HEK293 (cell line): ENCODE measurements at regions not wholly inside any gene's neighbourhood (a gene's known extent, or its start where the extent isn't known, plus 50 kb on each side); places are given as distances from the start of the nearest gene placed in this dataset.

Experiments used
- CTCF ChIA-PET: fragments of 350-600 bp; formaldehyde crosslinking; extraction: SDS; loops from one replicate; lab custom pipeline; 2021; ENCODE audit warnings: antibody characterized with exemption; lab: Yijun Ruan, JAX
- POLR2A ChIA-PET: fragments of 300-600 bp; formaldehyde crosslinking; extraction: SDS; loops from one replicate; lab custom pipeline; 2020; ENCODE audit warnings: antibody characterized with exemption, inconsistent platforms; lab: Yijun Ruan, JAX
- H3K27ac ChIP-seq: fragments of 200-500 bp; sonication (Bioruptor generic); 2 replicates; pipeline ENCODE4 v1.5.1; 2014; ENCODE audit warnings: low read depth, low read length, control low read depth, inconsistent platforms; ENCODE audit errors: extremely low read depth
- H3K36me3 ChIP-seq, 2 experiments: fragments of 200-500 bp in 1 of 2; sonication (Bioruptor generic) in 1 of 2; 1 replicate in 1 of 2; 2 replicates in 1 of 2; pipeline ENCODE4 v1.5.1; 2014 to 2017; ENCODE audit warnings: inconsistent platforms in 2 of 2, low read length in 2 of 2; ENCODE audit not compliant: control insufficient read depth in 2 of 2, insufficient read depth in 1 of 2
- H3K4me1 ChIP-seq: fragments of 200-500 bp; sonication (Bioruptor generic); 2 replicates; pipeline ENCODE4 v1.5.1; 2014; ENCODE audit warnings: mild to moderate bottlenecking, low read length, inconsistent platforms; ENCODE audit not compliant: control insufficient read depth, insufficient read depth
- H3K4me3 ChIP-seq: 2 replicates; pipeline ENCODE4 v1.5.1; 2011; ENCODE audit warnings: low read depth, mild to moderate bottlenecking, control low read depth, low read length, moderate library complexity
- H3K9me3 ChIP-seq: fragments of 200-500 bp; sonication (Bioruptor generic); 2 replicates; pipeline ENCODE4 v1.5.1; 2014; ENCODE audit warnings: low read depth, low read length, inconsistent platforms; ENCODE audit not compliant: control insufficient read depth, insufficient read depth
- GLIS1 ChIP-seq: fragments of 450-650 bp; formaldehyde crosslinking; IDR thresholded peaks from 2 replicates; pipeline ENCODE4 v1.5.1; 2016; ENCODE audit warnings: missing biosample characterization, missing genetic modification characterization
- KLF9 ChIP-seq: fragments of 450-650 bp; formaldehyde crosslinking; IDR thresholded peaks from 2 replicates; pipeline ENCODE4 v1.5.1; 2016; ENCODE audit warnings: missing biosample characterization, missing genetic modification characterization, low read depth
- OSR2 ChIP-seq: fragments of 450-650 bp; formaldehyde crosslinking; IDR thresholded peaks from 2 replicates; pipeline ENCODE4 v1.5.1; 2016; ENCODE audit warnings: missing biosample characterization, missing genetic modification characterization
- PRDM1 ChIP-seq: fragments of 450-650 bp; formaldehyde crosslinking; IDR thresholded peaks from 2 replicates; pipeline ENCODE4; 2016; ENCODE audit warnings: missing biosample characterization, missing genetic modification characterization
- SCRT2 ChIP-seq: fragments of 450-650 bp; formaldehyde crosslinking; IDR thresholded peaks from 2 replicates; pipeline ENCODE4 v1.5.1; 2016; ENCODE audit warnings: missing biosample characterization, missing genetic modification characterization
- SP7 ChIP-seq: fragments of 450-650 bp; formaldehyde crosslinking; IDR thresholded peaks from 2 replicates; pipeline ENCODE4 v1.5.1; 2016; ENCODE audit warnings: missing biosample characterization, missing genetic modification characterization
- ZIC2 ChIP-seq: fragments of 450-650 bp; formaldehyde crosslinking; IDR thresholded peaks from 2 replicates; pipeline ENCODE4 v1.5.1; 2016; ENCODE audit warnings: missing biosample characterization, missing genetic modification characterization
- ZNF10 ChIP-seq: fragments of 450-650 bp; formaldehyde crosslinking; IDR thresholded peaks from 2 replicates; pipeline ENCODE4 v1.5.1; 2017; ENCODE audit warnings: missing biosample characterization, missing genetic modification characterization
- ZNF112 ChIP-seq: fragments of 450-650 bp; formaldehyde crosslinking; IDR thresholded peaks from 2 replicates; pipeline ENCODE4 v1.5.0; 2017; ENCODE audit warnings: missing biosample characterization, missing genetic modification characterization
- ZNF174 ChIP-seq: fragments of 450-650 bp; formaldehyde crosslinking; IDR thresholded peaks from 2 replicates; pipeline ENCODE4 v1.5.0; 2017; ENCODE audit warnings: missing biosample characterization, mild to moderate bottlenecking, missing genetic modification characterization
- ZNF175 ChIP-seq: fragments of 450-650 bp; formaldehyde crosslinking; IDR thresholded peaks from 2 replicates; pipeline ENCODE4 v1.5.1; 2016; ENCODE audit warnings: missing biosample characterization, missing genetic modification characterization
- ZNF211 ChIP-seq: fragments of 450-650 bp; formaldehyde crosslinking; IDR thresholded peaks from 2 replicates; pipeline ENCODE4 v1.5.1; 2016; ENCODE audit warnings: low read depth, missing biosample characterization, missing genetic modification characterization
- ZNF221 ChIP-seq: fragments of 450-650 bp; formaldehyde crosslinking; IDR thresholded peaks from 2 replicates; pipeline ENCODE4 v1.5.1; 2017; ENCODE audit warnings: missing biosample characterization, missing genetic modification characterization, borderline replicate concordance
- ZNF324 ChIP-seq: fragments of 450-650 bp; formaldehyde crosslinking; IDR thresholded peaks from 2 replicates; pipeline ENCODE4 v1.5.1; 2016; ENCODE audit warnings: missing biosample characterization, missing genetic modification characterization
- ZNF335 ChIP-seq: fragments of 450-650 bp; formaldehyde crosslinking; conservative IDR thresholded peaks from 2 replicates; pipeline ENCODE4 v1.5.1; 2016; ENCODE audit warnings: missing biosample characterization, missing genetic modification characterization
- ZNF366 ChIP-seq: fragments of 450-650 bp; formaldehyde crosslinking; conservative IDR thresholded peaks from 2 replicates; pipeline ENCODE4 v1.5.1; 2016; ENCODE audit warnings: missing biosample characterization, missing genetic modification characterization
- ZNF423 ChIP-seq: fragments of 450-650 bp; formaldehyde crosslinking; IDR thresholded peaks from 2 replicates; pipeline ENCODE4 v1.5.1; 2016; ENCODE audit warnings: missing biosample characterization, missing genetic modification characterization
- ZNF558 ChIP-seq: fragments of 450-650 bp; formaldehyde crosslinking; IDR thresholded peaks from 2 replicates; pipeline ENCODE4 v1.5.1; 2016; ENCODE audit warnings: missing biosample characterization, missing genetic modification characterization
- ZNF624 ChIP-seq: fragments of 450-650 bp; formaldehyde crosslinking; IDR thresholded peaks from 2 replicates; pipeline ENCODE4 v1.5.1; 2017; ENCODE audit warnings: missing biosample characterization, missing genetic modification characterization
- ZNF654 ChIP-seq: fragments of 450-650 bp; formaldehyde crosslinking; IDR thresholded peaks from 2 replicates; pipeline ENCODE4 v1.5.1; 2016; ENCODE audit warnings: low read depth, missing biosample characterization, missing genetic modification characterization
- ZNF658 ChIP-seq: fragments of 450-650 bp; formaldehyde crosslinking; IDR thresholded peaks from 2 replicates; pipeline ENCODE4; 2016; ENCODE audit warnings: missing biosample characterization, missing genetic modification characterization
- ZNF768 ChIP-seq: fragments of 450-650 bp; formaldehyde crosslinking; IDR thresholded peaks from 2 replicates; pipeline ENCODE4 v1.5.1; 2018; ENCODE audit warnings: missing biosample characterization, mild to moderate bottlenecking, missing genetic modification characterization
- ZSCAN16 ChIP-seq: fragments of 450-650 bp; formaldehyde crosslinking; IDR thresholded peaks from 2 replicates; pipeline ENCODE4 v1.5.1; 2016; ENCODE audit warnings: missing biosample characterization, missing genetic modification characterization

DNA sequence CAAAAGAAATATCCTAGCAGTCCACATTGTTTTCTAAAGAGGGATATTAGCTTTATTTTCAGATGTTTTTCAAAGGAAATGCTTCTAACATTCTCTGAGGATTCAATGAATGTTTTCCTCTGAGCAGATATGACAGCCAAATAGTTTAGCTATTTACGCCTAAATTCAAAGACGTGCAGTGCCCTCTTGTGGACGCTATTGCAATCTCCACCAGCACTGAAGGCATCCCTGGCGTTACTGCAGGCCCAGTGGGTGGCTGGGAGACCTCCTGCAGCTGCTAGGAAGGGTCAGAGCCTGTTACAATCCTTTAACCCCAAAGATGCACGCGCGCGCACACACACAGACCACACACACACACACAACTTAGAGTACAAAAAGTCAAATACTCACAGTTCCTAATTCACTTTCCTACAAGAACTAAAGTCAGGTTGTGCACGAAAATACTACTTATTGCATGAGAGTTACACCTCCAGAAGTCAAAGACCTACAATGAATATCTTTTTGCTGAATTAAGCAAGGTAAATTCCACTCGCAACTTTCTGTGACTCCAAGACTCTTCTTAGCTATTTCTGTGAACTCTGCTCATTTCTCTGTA lies 589.3 kb upstream of the TMEM132C start:
- no peaks in the 10 kb centered on the region for H3K4me1 ChIP-seq
- no peak overlapping the region for H3K27ac ChIP-seq
- ChIA-PET CTCF (interaction anchor here (0.6 to 2.2 kb wide), 18 partner anchors 9 to 822 kb away, joined by 3 to 14 read pairs (median 3); no protein-coding TSS in a partner anchor), POLR2A (no interaction called here)
- H3K9me3 ChIP-seq, result no peaks in the 10 kb centered on the region
- H3K4me3 ChIP-seq, result no peak overlapping the region
- peak; percentile 46 for TF ChIP-seq ZNF654
- TF ChIP-seq ZNF768 (tag by site-specific recombination), result no peak
- 0 out of 2 replicates have a peak, but pooled peaks have one; percentile 16 for TF ChIP-seq ZIC2 (tag by site-specific recombination)
- peak; percentile 24; the same call in 1 of the 2 replicates for TF ChIP-seq GLIS1 (tag by site-specific recombination)
- no peaks in the 10 kb centered on the region for H3K36me3 ChIP-seq

DNA sequence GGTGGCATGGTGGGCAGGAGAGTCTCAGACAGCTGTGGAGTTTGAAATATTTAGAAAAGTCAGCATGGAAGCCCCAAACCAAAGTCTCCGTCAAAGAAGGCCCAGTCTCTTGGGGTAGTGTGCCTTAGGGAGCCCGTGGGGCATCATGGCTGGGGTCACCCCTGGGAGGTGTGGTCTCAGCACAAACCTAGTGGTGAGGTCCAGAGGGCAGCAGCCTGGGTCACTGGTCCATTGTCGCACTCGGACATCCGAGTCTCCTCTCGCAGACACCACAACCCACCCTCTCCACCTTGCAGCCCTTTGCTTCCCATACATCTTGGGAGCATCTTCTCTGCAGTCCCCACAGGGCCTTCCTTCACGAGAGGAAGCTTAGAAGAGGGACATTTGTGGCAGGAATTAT lies 588.0 kb upstream of the TMEM132C start:
- POLR2A ChIA-PET, result no interaction called here

DNA sequence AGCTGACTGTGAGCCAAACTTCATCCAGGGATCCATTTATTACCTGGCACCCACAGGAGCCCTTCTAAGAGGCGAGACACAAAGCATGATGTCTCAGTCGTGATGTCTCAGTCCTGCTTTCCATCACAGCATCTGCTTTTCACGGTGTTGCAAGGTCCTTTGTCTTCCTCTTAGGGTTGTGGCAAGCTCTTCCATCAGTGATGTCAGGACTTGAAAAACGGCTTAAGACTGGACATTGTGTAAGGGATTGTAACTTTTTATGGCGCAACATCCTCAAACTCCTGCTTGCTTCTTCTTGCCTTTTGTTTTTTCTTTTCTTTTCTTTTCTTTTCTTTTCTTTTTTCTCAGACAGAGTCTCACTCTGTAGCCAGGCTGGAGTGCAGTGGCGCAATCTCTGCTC lies 586.5 kb upstream of the TMEM132C start:
- CTCF ChIA-PET, result no interaction called here
- Histone ChIP-seq H3K4me1 (no peaks in the 10 kb centered on the region), H3K4me3 (no peak overlapping the region), H3K9me3 (no peaks in the 10 kb centered on the region), H3K36me3 (no peaks in the 10 kb centered on the region), H3K27ac (no peak overlapping the region)
- POLR2A ChIA-PET, result no interaction called here
- TF ChIP-seq ZNF221 (tag by site-specific recombination), result no peak
- TF ChIP-seq SCRT2 (tag by site-specific recombination), result no peak
- no peak for TF ChIP-seq ZNF112 (tag by site-specific recombination)
- no peak for TF ChIP-seq ZNF624 (tag by site-specific recombination)
- TF ChIP-seq ZNF324 (tag by site-specific recombination), result no peak

More for the DNA sequence above, 588.0 kb upstream of the TMEM132C start:
- Histone ChIP-seq H3K9me3 (no peaks in the 10 kb centered on the region), H3K36me3 (no peaks in the 10 kb centered on the region), H3K27ac (no peak overlapping the region), H3K4me3 (no peak overlapping the region), H3K4me1 (no peaks in the 10 kb centered on the region)
- TF ChIP-seq ZNF175 (tag by site-specific recombination) (no peak), ZNF10 (tag by site-specific recombination) (no peak), ZNF658 (tag by site-specific recombination) (no peak), ZNF366 (tag by site-specific recombination) (no peak), ZNF174 (tag by site-specific recombination) (no peak), ZNF211 (tag by site-specific recombination) (no peak), ZSCAN16 (no peak), OSR2 (no peak), ZNF423 (tag by site-specific recombination) (no peak), PRDM1 (tag by site-specific recombination) (no peak), ZNF558 (tag by site-specific recombination) (no peak), SP7 (no peak), KLF9 (tag by site-specific recombination) (no peak), ZNF335 (tag by site-specific recombination) (no peak)
- CTCF ChIA-PET, result interaction anchor here (0.9 to 2.0 kb wide), 3 partner anchors 33 to 391 kb away, joined by 3 to 9 read pairs (median 4); no protein-coding TSS in a partner anchor
